SH-SY5Y (cell line): ENCODE measurements at regions not wholly inside any gene's neighbourhood (a gene's known extent, or its start where the extent isn't known, plus 50 kb on each side); places are given as distances from the start of the nearest gene placed in this dataset.

Experiments used
- GATA2 ChIP-seq: IDR thresholded peaks from 2 replicates; pipeline ENCODE4 v1.6.1; 2011; ENCODE audit warnings: mild to moderate bottlenecking, low read depth, low read length
- GATA3 ChIP-seq: IDR thresholded peaks from 2 replicates; pipeline ENCODE4 v1.6.1; 2011; ENCODE audit warnings: low read depth, mild to moderate bottlenecking, low read length, moderate library complexity

DNA sequence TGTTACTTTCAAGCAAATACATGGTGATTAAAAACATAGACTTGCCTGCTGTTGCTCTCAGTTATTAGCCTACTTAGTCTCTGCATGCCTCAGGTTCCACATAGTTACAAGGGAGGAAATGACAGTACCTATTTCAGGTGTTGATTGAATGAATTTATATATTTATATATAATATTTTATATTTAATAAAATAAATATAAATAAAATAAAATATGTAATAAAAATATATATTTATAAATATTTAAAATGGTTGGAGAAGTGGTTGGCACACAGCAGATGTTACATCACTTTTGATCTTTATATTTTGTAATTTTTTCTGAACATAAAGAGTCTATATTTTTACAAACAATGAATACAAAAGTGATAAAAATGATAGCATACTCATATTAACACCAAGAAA lies 716.0 kb upstream of the EYS start:
- TF ChIP-seq GATA2 (no peak), GATA3 (no peak)
